GM19468 (cell line): ENCODE measurements at regions not wholly inside any gene's neighbourhood (a gene's known extent, or its start where the extent isn't known, plus 50 kb on each side); places are given as distances from the start of the nearest gene placed in this dataset.

Experiments used
- ATAC-seq: cut with Tn5 transposase; IDR thresholded peaks from one replicate; pipeline ENCODE4 v1.9.1; 2021; ENCODE audit warnings: mild to moderate bottlenecking, moderate library complexity, moderate number of reproducible peaks; ENCODE audit not compliant: unreplicated experiment; ENCODE audit errors: extremely low read depth

DNA sequence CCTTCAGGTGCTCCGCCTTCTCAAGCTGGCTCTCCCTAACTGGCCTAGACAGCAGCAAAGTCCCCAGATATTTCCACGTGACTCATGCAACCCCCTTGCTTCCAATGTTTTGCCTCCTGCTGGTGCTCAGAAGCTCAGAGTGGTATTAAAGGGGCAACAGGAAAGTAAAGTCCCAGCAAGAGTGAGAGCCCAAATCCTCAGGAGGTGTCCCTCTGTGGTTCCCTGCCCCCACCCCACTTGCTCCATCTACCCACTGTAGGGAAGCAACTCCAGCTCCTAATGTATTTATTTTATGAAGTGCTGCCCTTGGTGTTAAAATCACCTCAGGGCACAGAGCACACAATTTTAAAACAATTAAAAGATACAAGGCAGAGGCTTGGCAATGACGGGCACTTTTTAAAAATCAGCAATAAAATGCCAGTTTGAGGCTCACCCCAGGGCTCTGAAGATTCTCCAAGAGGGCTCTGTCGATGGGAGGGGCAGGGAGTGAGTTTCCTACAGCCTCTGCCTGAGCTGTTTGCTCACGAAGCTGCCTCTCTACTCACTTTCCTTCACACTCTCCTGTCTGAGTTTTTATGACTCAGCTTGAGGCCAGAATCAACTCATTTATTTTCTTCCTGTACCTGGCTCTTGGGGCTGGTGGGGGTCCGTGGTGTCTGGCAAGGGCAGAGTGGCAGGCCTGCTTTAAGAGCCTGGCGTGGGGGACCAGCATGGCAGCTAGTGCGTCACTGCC, 81.9 kb upstream of the MAX start:
- ATAC-seq: no peak

DNA sequence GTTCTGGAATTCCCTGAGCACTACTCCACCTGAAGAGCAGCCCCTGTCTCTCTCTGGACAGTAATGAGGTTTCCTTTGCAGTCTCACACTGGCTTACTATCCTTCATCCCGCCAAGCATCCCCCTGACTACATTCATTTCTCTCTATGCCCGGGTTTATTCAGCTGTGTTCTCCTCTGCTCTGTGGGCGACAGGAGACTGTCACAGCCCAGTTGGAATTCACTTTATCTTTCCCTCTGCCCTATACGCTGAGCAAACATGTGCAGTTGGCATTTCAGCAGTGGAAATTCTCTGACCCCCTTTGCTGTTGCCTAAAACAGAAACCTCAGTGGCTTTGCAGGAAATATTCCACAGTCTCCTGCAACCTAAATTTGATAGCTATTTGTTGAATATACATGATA, 83.5 kb upstream of the MAX start:
- no peak for ATAC-seq

DNA sequence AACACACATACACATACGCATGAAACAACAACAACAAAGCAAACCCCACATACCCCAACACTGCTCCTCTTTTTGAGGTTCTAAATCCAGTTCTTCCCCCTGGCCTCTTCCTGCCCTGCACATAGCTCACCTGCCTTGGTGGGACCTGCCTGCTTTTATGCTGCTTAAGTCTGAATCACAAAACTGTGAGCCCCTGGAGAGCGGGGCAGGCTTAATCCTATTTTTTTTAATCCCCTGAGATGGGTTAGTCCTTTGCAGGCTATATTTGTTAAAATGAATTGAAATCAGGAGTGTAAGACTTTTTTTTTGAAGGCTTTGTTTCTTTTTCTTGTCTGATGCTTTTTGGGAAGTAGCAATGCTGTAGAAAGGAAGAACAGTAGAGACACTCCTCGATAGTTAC, 84.6 kb upstream of the MAX start:
- ATAC-seq: no peak

DNA sequence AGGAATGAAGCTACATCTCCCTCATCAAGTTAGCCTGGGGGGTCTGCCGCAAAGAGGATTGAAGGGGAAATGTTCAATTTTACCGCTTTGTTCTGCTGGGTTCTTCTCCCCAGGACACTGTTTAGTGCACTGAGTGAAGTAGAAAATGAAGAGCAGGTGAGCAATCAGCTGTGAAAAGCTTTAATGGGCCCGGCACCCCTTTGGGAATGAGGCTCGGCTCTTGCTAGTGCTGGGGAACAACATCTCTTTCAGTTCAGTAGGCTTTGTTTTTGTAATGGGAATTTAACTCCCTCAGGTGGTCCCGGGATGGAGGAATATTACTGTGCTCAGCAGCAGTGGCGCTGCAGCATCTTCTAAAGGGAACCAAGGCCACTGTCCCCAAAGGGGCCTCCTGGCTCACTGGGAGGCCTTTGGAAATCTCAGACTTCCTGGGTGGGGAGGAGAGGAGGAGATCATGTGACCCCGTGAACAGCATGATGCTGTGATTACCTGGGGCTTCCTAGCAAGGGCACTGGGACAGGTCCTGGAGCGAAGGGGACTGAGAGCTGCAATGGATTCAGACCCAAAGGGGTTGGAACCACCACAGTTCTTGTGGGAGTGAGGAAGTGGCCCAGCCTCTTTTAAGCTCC, 85.2 kb upstream of the MAX start:
- no peak for ATAC-seq

DNA sequence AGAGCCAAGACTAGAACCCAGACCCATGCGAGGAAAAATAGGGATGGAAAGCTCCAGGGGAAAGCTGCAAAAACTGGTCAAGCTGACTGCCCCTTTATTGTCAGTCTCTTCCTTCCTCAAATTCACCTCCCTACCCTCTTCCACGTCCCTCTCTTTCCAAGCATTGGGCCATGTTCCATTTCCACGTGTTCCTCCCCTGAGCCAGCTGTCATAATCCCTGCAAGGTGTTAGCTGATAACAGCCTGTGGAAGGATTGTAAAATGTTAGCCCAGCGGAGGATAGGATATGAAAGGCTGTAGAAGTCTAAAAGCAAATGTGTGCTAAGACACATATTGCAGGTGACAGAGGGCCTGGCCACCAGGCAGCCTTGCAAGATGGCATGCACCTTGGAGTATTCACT, 88.0 kb upstream of the MAX start:
- no peak for ATAC-seq

DNA sequence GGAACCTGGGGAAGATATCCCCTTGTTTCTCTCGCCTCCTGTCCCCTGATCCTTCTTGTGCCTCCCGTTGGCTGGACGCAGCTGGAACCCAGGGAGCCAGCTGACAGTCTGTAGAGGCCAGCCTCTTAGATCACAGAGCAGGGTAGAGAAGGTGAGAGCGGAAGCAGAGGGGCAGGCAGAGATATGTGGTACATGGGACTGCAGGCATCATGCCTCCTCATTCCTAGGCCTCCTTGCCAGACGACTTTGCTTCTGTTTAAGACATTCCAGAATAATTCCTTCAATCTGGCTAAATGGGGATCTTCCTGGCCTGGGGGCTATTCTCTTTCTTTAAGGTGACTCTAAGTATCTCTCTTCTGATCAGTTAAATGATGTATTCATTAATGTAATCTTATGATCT, 89.4 kb upstream of the MAX start:
- no peak for ATAC-seq

DNA sequence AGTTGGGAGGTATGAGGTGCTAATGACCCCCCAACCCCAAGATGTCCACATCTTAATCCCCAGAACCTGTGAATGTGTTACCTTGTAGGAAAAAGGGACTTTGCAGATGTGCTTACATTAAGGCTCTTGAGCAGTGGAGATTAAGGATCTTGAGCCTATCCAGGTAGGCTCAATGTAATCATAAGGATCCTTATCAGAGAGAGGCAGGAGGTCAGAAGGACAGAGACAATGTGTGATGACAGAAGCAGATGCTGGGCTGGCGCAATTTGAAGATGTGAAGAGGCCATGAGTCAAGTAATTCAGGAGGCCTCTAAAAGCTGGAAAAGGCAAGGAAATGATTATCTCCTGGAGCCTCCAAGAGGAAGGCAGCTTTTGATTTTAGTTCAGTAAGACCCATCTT, 90.4 kb upstream of the MAX start:
- no peak for ATAC-seq

DNA sequence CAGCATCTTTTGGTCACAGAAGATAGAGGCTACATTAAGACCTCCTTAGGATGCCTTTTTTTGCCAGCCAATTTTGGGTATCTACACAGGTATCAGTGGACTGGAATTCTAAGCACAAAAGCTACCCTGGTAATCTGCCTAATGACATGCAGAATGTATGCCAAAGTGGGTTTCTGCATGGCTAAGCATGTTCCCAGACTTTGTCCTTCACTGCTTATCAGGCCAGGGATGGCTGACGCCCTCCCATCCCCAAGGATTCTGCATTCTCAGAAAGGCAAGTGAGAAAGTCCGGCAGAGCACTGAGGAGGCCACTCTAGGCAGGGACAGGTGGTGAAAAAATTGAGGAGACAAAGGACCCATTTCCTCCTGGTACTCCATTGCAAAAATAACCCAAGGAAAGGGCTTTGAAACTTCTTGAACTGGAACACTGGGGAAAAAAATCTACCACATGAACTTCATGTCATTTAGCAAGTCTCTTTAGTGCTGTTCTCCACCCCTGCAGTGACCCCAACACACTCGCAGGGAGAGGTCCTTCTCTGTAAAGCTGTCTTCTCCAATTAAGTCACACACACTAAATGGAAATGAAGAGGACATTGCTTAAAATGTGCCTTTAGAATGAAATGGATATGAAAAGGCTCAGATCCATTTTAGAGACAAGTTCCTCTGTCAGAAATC, 91.7 kb upstream of the MAX start:
- ATAC-seq: no peak

DNA sequence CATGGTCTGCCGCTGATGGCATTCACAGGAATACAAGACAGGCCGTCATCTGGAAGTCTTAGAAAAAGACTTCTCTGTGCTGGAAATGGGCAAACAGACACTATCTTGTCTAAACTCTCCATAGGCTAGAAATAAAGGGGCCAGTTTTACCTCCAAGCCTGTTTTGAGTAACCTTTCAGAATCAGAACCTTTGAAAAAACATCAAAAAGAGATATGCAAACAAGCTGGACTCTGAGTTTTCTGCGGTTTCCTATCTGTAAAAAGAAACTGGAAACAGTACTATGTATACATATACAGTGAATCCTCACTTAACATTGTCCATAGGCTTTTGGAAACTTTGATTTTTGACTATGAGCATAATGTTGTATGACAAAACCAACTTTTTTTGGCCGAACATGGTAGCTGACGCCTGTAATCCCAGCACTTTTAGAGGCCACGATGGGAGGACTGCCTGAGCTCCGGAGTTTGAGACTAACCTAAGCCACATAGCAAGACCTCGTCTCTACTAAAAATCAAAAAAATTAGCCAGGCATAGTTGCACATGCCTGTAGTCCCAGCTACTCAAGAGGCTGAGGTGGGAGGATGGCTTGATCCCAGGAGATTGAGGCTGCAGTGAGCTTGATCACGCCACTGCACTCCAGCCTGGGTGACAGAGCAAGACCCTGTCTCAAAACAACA, 92.9 kb upstream of the MAX start:
- ATAC-seq: peak; percentile 53

DNA sequence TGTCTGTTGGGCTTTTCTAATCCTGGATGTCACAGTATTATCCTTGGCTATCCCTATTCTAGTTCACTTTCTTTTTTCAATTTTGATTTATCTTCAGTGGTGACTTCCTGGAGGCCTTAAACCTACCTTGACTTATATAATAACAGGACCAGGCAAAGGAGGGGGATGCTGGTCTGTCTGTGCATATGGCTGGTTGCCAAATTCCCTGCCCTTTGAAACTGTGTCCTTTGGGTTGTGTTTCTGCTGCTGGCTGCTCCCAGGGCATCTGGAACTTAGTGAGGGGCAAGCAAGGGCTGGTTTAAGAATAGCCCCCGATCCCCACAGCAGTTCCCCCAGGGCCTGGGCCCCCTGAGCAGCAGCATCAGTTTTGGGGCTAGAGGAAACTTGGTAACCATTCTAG, 96.0 kb upstream of the MAX start:
- ATAC-seq: no peak

DNA sequence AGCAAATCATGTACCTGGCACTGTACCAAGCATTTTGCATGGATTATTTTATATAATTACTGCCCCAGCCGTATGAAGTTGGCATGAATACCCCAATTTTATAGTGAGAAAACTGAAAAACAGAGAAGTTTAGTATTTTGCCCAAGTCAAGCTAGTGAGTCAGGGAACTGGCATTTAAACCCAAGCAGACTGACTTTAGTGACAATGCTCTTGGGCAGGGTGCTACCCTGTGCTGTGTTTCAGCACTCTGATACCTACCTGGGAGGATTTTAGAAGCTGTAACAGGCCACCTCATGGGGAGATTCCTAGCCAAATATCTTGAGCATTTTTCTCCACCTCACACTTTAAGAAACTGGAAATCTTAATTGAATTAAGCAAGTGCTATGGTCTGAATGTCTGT, 98.1 kb upstream of the MAX start:
- ATAC-seq: no peak

DNA sequence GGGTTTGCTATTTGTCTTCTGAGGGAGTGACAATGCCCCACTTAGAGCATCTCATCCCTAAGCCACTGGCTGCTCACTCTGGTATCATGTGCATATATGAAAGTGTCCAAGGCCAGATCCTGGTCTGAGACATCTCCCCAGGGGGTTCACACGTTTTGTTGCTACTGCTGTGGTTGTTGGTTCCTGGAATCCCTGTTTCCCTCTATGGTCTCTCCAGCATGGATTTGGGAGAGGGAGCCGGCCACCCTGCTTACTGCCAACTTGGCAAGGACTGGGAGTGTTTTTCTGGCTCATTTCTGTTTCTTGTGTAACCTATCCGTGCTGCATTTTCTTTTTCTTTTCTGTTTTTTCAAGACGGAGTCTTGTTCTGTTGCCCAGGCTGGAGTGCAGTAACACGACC, 101.3 kb upstream of the MAX start:
- no peak for ATAC-seq

DNA sequence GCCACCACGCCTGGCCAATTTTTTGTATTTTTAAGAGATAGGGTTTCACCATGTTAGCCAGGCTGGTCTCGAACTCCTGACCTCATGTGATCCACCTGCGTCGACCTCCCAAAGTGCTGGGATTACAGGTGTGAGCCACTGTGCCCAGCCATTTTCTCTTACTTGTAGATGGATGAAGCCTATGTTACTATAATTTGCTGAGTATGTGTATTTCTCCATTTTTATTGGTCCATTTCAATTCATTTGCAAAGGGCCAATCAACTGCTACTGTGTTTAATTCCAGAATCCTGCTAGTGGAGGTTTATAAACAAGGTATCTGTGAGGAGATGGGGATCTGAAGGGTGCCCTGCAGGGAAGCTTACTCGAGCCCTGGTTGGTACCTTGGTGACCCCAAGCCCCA, 101.7 kb upstream of the MAX start:
- no peak for ATAC-seq

DNA sequence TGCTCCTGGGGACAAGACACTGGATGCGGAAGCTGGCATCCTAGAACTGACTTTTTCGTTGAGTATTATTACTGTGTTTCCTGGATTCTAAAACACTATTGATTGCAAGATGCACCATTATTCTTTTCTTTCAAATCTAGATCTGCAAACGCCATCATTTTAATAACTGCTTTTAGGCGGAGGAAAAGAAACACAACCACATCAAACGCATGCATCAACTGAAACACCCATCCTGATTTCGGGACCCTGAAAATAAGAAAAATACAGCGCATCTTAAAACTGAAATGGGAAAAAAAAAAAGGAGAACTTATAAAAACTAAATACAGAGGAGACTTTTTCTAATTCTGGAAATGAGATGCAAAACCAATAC, 103.7 kb upstream of the MAX start:
- no peak for ATAC-seq

DNA sequence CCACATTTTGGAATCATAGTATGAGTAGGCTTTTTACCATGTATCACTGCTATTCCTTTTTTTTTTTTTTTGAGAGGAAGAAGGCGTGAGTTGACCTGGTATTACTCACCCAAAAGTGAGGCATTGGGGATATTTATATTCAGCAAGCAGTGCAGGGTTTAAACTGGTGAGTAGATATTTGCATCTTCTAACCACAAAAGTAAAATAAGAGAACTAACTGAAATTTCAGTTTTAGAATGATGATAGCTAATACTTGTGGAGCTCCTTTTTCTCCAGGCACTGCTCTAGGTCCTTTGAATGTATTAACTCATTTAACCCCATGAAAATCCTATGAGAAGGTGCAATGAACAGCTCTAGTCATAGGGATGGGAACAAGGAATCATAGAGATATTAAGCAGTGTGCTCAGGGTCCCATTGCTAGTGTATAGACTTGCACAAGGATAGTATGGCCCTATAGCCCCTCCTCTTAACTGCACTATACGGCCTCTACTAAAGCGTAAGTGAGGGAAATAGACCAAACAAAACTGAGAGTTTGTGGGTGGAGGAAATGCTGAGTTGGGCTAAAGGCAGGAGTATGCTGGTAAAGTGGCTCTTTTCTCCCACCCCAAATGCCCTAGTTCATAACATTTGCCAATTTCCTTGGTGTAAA, 104.3 kb upstream of the MAX start:
- peak; percentile 28 for ATAC-seq

DNA sequence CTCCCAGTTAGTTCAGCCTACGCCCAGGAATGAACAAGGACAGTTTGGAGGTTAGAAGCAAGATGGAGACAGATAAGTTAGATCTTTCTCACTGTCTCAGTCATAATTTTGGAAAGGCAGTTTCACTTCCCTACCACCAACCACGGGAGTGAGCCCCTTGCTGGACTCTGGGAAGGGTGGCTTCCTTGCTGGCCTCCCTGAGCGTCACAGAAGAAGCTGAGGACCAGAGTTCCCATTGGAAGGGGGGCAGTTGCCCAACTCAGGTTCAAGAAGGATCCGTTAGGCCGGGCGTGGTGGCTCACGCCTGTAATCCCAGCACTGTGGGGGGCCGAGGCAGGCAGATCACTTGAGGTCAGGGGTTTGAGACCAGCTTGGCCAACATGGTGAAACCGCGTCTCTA, 106.2 kb upstream of the MAX start:
- no peak for ATAC-seq

DNA sequence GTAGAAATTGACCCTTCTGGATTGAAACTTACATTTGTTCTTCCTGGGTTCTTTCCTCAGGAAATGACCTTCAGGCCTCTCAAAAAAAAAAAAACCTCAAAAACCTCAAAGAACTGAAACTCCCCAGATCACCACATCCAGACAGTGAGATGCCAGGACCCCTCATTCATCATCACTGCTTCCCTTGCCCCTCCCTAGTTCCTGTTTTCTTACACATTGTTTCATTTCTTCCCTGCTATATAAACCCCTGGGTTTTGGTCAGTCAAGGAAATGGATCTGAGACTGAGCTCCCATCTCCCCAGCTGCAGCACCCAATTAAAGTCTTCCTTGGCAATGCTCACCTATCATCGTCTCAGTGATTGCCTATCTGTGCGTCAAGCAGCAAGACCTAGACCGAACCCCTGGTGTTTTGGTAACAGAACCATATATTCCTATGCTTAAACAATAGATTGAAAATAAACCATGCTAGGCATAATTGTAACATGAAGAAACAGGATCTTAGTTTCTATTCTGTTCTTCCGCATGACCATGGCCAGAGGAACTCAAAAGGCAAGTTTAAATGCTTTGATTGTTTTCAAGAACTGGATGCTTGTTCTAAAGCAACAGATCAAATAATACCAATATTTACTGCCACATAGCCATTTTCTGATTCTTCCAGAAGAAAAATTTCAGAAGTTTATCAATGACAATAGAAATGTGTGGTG, 108.0 kb upstream of the MAX start:
- ATAC-seq: no peak

DNA sequence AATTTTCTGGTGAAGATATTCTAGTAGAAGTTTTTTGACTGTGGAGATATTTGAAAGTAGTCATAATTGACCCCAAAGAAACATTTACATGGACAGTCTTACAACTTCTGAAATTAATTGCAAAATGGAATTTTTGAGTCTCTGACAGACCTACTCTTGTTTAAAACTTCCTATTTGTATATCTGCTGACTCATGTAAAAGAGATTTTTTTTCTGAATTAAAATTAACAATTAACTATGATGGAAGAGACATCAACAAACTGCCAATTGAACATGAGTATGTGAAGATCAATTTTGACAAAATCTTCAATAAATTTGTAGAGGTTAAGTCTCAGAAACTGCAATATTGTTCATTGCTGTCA, 108.5 kb upstream of the MAX start:
- no peak for ATAC-seq

DNA sequence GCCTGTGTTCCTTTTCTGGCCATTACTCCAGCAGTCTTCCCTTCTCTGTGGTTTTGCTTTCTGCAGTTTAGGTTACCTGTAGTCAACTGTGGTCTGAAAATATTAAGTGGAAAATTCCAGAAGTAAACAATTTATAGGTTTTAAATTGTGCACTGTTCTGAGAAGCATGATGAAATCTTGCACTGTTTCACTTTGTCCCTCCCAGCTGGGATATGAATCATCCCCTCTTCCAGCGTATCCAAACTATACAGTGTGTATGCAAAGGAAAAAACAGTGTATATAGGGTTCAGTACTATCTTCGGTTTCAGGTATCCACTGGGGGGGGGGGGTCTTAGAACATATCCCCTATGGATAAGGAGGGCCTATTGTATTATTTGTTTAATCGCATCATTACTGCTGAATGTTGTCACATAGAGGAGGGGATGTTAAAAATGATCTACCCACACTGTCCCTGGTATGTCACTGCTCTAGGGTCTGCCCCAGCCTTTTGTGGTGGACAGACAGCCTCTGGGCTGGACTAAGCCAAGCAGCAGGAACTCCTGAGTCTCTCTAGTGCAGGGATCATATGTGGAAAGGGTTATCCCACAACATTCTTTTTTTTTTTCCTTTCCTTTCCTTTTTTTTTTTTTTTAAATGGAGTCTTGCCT, 109.1 kb upstream of the MAX start:
- no peak for ATAC-seq

DNA sequence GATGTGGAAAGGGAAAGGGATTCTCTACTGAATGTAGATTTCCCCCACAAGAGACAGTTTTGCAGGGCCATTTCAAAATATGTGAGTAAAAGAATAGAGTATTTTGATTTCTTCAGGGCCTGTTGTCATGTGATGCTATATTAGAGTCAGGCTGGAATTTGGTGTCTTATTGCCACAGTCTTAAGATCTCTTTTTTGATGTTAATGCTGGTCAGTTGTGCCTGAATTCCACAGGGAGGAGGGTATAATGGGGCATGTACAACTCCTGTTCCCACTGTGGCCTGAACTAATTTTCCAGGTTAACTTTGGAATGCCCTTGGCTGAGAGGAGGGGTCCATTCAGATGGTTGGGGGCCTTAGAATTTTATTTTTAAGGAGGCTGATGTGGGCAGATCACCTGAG, 111.0 kb upstream of the MAX start:
- no peak for ATAC-seq
